Glutamatergic neuron (in vitro differentiated cells): ENCODE measurements at regions not wholly inside any gene's neighbourhood (a gene's known extent, or its start where the extent isn't known, plus 50 kb on each side); places are given as distances from the start of the nearest gene placed in this dataset.

Experiments used
- DNase-seq: peaks from one replicate; pipeline ENCODE4 v3.0.0; 2022
- H3K27ac Mint-ChIP-seq: one replicate; pipeline ENCODE4 v1.8.0; 2020; ENCODE audit warnings: mild to moderate bottlenecking, mixed read lengths, inconsistent platforms; ENCODE audit not compliant: unreplicated experiment
- H3K27me3 Mint-ChIP-seq: one replicate; pipeline ENCODE4 v1.8.0; 2020; ENCODE audit warnings: mild to moderate bottlenecking, moderate library complexity, mixed read lengths, inconsistent platforms; ENCODE audit not compliant: unreplicated experiment
- H3K36me3 Mint-ChIP-seq: one replicate; pipeline ENCODE4 v1.8.0; 2020; ENCODE audit warnings: mild to moderate bottlenecking, mixed read lengths, inconsistent platforms; ENCODE audit not compliant: unreplicated experiment
- H3K4me1 Mint-ChIP-seq: one replicate; pipeline ENCODE4 v1.8.0; 2020; ENCODE audit warnings: mild to moderate bottlenecking, low read depth, mixed read lengths, inconsistent platforms; ENCODE audit not compliant: unreplicated experiment
- H3K4me3 Mint-ChIP-seq: one replicate; pipeline ENCODE4 v1.8.0; 2020; ENCODE audit warnings: mild to moderate bottlenecking, mixed read lengths, inconsistent platforms; ENCODE audit not compliant: unreplicated experiment
- H3K9me3 Mint-ChIP-seq: one replicate; pipeline ENCODE4 v1.8.0; 2020; ENCODE audit warnings: mild to moderate bottlenecking, moderate library complexity, mixed read lengths, inconsistent platforms; ENCODE audit not compliant: unreplicated experiment
- CTCF ChIP-seq: fragments of 200-600 bp; sonication (generic); IDR thresholded peaks from one replicate; pipeline ENCODE4 v1.5.0; 2021; ENCODE audit not compliant: partially characterized antibody, unreplicated experiment

DNA sequence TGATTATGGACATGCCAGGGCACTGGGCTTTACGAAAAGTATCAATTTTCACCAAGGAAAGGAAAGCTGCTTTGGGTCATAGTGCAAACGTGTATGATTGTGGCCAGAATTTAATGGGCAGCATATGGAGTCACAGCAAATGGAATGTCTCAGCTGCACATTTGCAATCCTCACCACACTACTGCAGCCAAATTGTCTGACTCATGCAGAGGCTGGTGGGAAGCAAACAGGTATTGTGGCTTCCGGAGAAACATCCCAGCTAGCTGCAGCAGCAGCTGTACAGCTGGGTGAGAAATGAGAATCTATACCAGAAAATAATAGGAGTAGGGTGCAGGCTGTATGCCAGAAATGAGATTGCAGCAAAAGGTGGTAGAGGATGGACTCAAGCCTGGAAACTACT, 374.7 kb upstream of the VWC2 start:
- Mint-ChIP-seq H3K9me3 (no peaks in the 10 kb centered on the region), H3K36me3 (no peaks in the 10 kb centered on the region), H3K27ac (no peak overlapping the region), H3K4me1 (peaks cover 8% of the 10 kb centered on the region), H3K27me3 (no peaks in the 10 kb centered on the region), H3K4me3 (no peak overlapping the region)
- no peak for DNase-seq
- TF ChIP-seq CTCF: no peak

GRCh38 chr7:49400891-49401550, 372.4 kb upstream of the VWC2 start:
- TF ChIP-seq CTCF: no peak
- DNase-seq: no peak
- no peaks in the 10 kb centered on the region for H3K36me3 Mint-ChIP-seq
- no peak overlapping the region for H3K27ac Mint-ChIP-seq
- peaks cover 8% of the 10 kb centered on the region for H3K4me1 Mint-ChIP-seq
- no peaks in the 10 kb centered on the region for H3K9me3 Mint-ChIP-seq
- H3K27me3 Mint-ChIP-seq: no peaks in the 10 kb centered on the region
- H3K4me3 Mint-ChIP-seq: no peak overlapping the region

- H3K27ac Mint-ChIP-seq: no peak overlapping the region
- H3K27me3 Mint-ChIP-seq: no peaks in the 10 kb centered on the region
- H3K36me3 Mint-ChIP-seq: no peaks in the 10 kb centered on the region
- no peak overlapping the region for H3K4me3 Mint-ChIP-seq
- TF ChIP-seq CTCF: no peak
- no peak for DNase-seq
- H3K4me1 Mint-ChIP-seq: peaks cover 1% of the 10 kb centered on the region
- H3K9me3 Mint-ChIP-seq: no peaks in the 10 kb centered on the region
Measured at GRCh38 chr7:49403844-49404243, 369.6 kb upstream of the VWC2 start.

DNA sequence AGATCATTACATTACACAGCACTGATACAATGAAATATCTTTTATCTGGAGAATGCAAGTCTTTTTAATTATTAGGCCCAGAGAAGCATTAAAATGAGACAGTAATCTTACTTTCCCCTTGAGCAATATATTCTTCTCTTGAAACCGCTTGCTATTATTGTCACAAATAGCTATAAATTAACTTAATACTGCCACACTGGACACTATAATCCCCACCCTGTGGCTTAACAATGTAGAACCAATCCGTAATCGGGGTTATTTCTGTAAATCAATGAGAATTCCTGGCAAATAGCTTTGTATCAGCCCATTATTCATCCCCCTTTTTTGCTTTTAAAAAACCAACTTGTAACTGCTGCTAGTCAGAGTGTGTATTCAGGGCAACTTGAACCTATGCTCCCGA, 366.2 kb upstream of the VWC2 start:
- no peak for DNase-seq
- no peak for TF ChIP-seq CTCF
- no peaks in the 10 kb centered on the region for H3K4me1 Mint-ChIP-seq
- H3K36me3 Mint-ChIP-seq: no peaks in the 10 kb centered on the region
- H3K4me3 Mint-ChIP-seq: no peak overlapping the region
- no peaks in the 10 kb centered on the region for H3K27me3 Mint-ChIP-seq
- H3K9me3 Mint-ChIP-seq: no peaks in the 10 kb centered on the region
- no peak overlapping the region for H3K27ac Mint-ChIP-seq

DNA sequence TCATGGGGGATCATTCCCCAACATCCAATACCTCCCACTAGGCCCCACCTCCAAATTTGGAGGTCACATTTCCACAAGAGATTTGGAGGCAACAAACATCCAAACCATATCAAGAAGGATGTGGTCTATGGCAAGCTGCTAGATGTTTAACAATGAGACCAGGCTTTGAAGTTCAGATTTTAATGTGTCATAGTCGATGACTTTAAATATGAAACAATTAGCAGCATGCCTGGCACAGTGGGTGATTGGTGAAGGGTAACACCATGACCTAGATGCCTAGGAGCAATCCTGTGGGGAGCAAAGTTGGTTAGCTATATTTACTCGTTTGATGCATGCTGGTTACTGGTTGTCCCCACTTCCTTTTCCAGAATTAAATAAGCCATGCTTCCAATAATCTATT, 356.4 kb upstream of the VWC2 start:
- Mint-ChIP-seq H3K4me1 (no peaks in the 10 kb centered on the region), H3K4me3 (no peak overlapping the region), H3K27me3 (no peaks in the 10 kb centered on the region), H3K9me3 (no peaks in the 10 kb centered on the region), H3K36me3 (no peaks in the 10 kb centered on the region), H3K27ac (no peak overlapping the region)
- DNase-seq: no peak
- TF ChIP-seq CTCF: no peak
